ENCODE measurements at regions not wholly inside any gene's neighbourhood (a gene's known extent, or its start where the extent isn't known, plus 50 kb on each side); places are given as distances from the start of the nearest gene placed in this dataset.
A peak's percentile ranks its signal among the peaks of the same experiment; 100 is the strongest.

DNA sequence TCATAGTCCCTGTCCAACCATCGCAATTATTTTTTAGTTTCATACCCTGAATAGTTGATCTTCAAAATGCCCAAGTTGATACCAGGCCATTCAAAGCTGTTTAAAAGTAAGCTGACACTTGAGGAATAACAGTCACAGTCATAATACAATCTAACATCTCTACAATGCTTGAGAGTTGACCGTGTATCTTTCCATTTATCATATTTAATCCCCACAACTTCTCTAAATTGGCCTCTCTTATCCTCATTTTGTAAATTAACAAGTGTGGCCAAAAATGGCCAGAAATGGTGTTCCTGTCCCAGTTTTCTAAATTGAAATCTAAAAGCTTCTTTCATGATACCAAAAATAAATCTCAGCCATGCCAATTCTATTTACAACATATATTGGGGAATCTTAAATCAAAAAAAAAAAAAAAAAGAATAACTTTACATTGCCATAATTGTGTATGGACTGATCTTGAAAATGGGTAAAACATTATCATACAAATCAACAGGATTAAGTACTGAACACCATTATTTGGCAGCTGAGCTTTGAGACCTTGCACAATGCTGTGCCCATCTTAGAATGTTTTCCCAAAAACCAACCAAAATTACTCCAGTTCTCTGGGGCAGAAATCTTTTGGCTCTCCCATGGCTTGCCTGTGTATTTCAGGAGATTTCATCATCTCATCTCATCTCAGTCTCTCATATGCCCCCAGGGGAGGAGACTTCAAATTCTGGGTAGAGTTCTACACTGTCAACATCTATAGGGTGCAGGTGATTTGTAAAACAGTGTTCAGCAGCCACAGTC, 448.7 kb upstream of the JARID2 start (continued):
- no peak for TF ChIP-seq ZNF776 (tag by site-specific recombination; IDR thresholded peaks at IDR 0.05; ENCODE audit: borderline replicate concordance)
- TF ChIP-seq GLI2 (tag by site-specific recombination; IDR thresholded peaks at IDR 0.05; ENCODE audit: borderline replicate concordance, low read depth): no peak
- TF ChIP-seq, protein P1, sequence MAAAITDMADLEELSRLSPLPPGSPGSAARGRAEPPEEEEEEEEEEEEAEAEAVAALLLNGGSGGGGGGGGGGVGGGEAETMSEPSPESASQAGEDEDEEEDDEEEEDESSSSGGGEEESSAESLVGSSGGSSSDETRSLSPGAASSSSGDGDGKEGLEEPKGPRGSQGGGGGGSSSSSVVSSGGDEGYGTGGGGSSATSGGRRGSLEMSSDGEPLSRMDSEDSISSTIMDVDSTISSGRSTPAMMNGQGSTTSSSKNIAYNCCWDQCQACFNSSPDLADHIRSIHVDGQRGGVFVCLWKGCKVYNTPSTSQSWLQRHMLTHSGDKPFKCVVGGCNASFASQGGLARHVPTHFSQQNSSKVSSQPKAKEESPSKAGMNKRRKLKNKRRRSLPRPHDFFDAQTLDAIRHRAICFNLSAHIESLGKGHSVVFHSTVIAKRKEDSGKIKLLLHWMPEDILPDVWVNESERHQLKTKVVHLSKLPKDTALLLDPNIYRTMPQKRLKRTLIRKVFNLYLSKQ (tag by site-specific recombination; IDR thresholded peaks at IDR 0.05; ENCODE audit: borderline replicate concordance): no peak
- TF ChIP-seq ZNF175 (tag by site-specific recombination; IDR thresholded peaks at IDR 0.05): no peak
- no peak for TF ChIP-seq HOXA7 (CRISPR knock-in tag; IDR thresholded peaks at IDR 0.05; ENCODE audit: borderline replicate concordance)
- no peak for TF ChIP-seq ZNF707 (tag by site-specific recombination; IDR thresholded peaks at IDR 0.05)
- no peak for TF ChIP-seq YY2 (tag by site-specific recombination; IDR thresholded peaks at IDR 0.05)
- no peak for TF ChIP-seq KLF10 (tag by site-specific recombination; IDR thresholded peaks at IDR 0.05)
- no peak for TF ChIP-seq ZNF585B (tag by site-specific recombination; IDR thresholded peaks at IDR 0.05)
- no peak for TF ChIP-seq ZNF140 (tag by site-specific recombination; IDR thresholded peaks at IDR 0.05)
- TF ChIP-seq ZNF747 (tag by site-specific recombination; IDR thresholded peaks at IDR 0.05): no peak
- TF ChIP-seq ZNF2 (tag by site-specific recombination; IDR thresholded peaks at IDR 0.05): no peak
- TF ChIP-seq, protein P2, sequence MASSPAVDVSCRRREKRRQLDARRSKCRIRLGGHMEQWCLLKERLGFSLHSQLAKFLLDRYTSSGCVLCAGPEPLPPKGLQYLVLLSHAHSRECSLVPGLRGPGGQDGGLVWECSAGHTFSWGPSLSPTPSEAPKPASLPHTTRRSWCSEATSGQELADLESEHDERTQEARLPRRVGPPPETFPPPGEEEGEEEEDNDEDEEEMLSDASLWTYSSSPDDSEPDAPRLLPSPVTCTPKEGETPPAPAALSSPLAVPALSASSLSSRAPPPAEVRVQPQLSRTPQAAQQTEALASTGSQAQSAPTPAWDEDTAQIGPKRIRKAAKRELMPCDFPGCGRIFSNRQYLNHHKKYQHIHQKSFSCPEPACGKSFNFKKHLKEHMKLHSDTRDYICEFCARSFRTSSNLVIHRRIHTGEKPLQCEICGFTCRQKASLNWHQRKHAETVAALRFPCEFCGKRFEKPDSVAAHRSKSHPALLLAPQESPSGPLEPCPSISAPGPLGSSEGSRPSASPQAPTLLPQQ (tag by site-specific recombination; IDR thresholded peaks at IDR 0.05): no peak; the same call in 1 of the 2 replicates
- TF ChIP-seq BCL11B (tag by site-specific recombination; IDR thresholded peaks at IDR 0.05; ENCODE audit: low read depth): no peak
- no peak for TF ChIP-seq ZNF670 (tag by site-specific recombination; IDR thresholded peaks at IDR 0.05; ENCODE audit: low read depth)
- TF ChIP-seq, protein P3, sequence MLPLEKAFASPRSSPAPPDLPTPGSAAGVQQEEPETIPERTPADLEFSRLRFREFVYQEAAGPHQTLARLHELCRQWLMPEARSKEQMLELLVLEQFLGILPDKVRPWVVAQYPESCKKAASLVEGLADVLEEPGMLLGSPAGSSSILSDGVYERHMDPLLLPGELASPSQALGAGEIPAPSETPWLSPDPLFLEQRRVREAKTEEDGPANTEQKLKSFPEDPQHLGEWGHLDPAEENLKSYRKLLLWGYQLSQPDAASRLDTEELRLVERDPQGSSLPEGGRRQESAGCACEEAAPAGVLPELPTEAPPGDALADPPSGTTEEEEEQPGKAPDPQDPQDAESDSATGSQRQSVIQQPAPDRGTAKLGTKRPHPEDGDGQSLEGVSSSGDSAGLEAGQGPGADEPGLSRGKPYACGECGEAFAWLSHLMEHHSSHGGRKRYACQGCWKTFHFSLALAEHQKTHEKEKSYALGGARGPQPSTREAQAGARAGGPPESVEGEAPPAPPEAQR (tag by site-specific recombination; IDR thresholded peaks at IDR 0.05): no peak
- TF ChIP-seq, protein P4, sequence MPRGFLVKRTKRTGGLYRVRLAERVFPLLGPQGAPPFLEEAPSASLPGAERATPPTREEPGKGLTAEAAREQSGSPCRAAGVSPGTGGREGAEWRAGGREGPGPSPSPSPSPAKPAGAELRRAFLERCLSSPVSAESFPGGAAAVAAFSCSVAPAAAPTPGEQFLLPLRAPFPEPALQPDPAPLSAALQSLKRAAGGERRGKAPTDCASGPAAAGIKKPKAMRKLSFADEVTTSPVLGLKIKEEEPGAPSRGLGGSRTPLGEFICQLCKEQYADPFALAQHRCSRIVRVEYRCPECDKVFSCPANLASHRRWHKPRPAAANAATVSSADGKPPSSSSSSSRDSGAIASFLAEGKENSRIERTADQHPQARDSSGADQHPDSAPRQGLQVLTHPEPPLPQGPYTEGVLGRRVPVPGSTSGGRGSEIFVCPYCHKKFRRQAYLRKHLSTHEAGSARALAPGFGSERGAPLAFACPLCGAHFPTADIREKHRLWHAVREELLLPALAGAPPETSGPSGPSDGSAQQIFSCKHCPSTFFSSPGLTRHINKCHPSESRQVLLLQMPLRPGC (tag by site-specific recombination; IDR thresholded peaks at IDR 0.05): no peak
- TF ChIP-seq ZNF366 (tag by site-specific recombination; conservative IDR thresholded peaks at IDR 0.05): no peak
- peak; percentile 51; the same call in 1 of the 2 replicates for TF ChIP-seq ZSCAN30 (tag by site-specific recombination; IDR thresholded peaks at IDR 0.05)
- TF ChIP-seq, protein P5, sequence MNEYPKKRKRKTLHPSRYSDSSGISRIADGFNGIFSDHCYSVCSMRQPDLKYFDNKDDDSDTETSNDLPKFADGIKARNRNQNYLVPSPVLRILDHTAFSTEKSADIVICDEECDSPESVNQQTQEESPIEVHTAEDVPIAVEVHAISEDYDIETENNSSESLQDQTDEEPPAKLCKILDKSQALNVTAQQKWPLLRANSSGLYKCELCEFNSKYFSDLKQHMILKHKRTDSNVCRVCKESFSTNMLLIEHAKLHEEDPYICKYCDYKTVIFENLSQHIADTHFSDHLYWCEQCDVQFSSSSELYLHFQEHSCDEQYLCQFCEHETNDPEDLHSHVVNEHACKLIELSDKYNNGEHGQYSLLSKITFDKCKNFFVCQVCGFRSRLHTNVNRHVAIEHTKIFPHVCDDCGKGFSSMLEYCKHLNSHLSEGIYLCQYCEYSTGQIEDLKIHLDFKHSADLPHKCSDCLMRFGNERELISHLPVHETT (tag by site-specific recombination; IDR thresholded peaks at IDR 0.05): no peak
- no peak for TF ChIP-seq ZNF473 (tag by site-specific recombination; IDR thresholded peaks at IDR 0.05)
- TF ChIP-seq FEZF1 (tag by site-specific recombination; IDR thresholded peaks at IDR 0.05): no peak
- no peak for TF ChIP-seq ZNF555 (tag by site-specific recombination; conservative IDR thresholded peaks at IDR 0.05)
- TF ChIP-seq ZNF423 (tag by site-specific recombination; IDR thresholded peaks at IDR 0.05): no peak
- TF ChIP-seq ZFP69B (tag by site-specific recombination; IDR thresholded peaks at IDR 0.05): no peak
- no peak for TF ChIP-seq ZNF837 (tag by site-specific recombination; IDR thresholded peaks at IDR 0.05)
- no peak for TF ChIP-seq ZNF830 (tag by site-specific recombination; IDR thresholded peaks at IDR 0.05; ENCODE audit: low read depth)
- peak; percentile 36 for TF ChIP-seq ZNF335 (tag by site-specific recombination; conservative IDR thresholded peaks at IDR 0.05)
- TF ChIP-seq ZNF558 (tag by site-specific recombination; IDR thresholded peaks at IDR 0.05): 0 out of 2 replicates have a peak, but pooled peaks have one; percentile 12
- TF ChIP-seq ZNF221 (tag by site-specific recombination; IDR thresholded peaks at IDR 0.05; ENCODE audit: borderline replicate concordance): no peak
- no peak for TF ChIP-seq ZNF530 (tag by site-specific recombination; IDR thresholded peaks at IDR 0.05; ENCODE audit: low read depth)
- no peak for TF ChIP-seq ZNF16 (tag by site-specific recombination; IDR thresholded peaks at IDR 0.05; ENCODE audit: low read depth)
- no peak for TF ChIP-seq ZNF324 (tag by site-specific recombination; IDR thresholded peaks at IDR 0.05)
- TF ChIP-seq OSR2 (tag by site-specific recombination; IDR thresholded peaks at IDR 0.05): no peak
- TF ChIP-seq ZNF426 (tag by site-specific recombination; IDR thresholded peaks at IDR 0.05): no peak
